Testis (tissue), 2 donors: ENCODE measurements at regions not wholly inside any gene's neighbourhood (a gene's known extent, or its start where the extent isn't known, plus 50 kb on each side); places are given as distances from the start of the nearest gene placed in this dataset.

ENCODE experiments used
- DNase-seq: peaks from one replicate; pipeline ENCODE4 v3.0.0-alpha.2; 2019
- H3K27ac ChIP-seq, 2 donors: fragments of 200-600 bp; sonication (generic); one replicate each; pipeline ENCODE4 v1.5.1; 2019
- H3K27me3 ChIP-seq: fragments of 200-600 bp; sonication (generic); one replicate; pipeline ENCODE4 v1.5.1; 2019
- H3K36me3 ChIP-seq: fragments of 200-600 bp; sonication (generic); one replicate; pipeline ENCODE4 v1.5.1; 2017; ENCODE audit warnings: low read depth; ENCODE audit errors: missing control alignments
- H3K4me1 ChIP-seq: fragments of 200-600 bp; sonication (generic); one replicate; pipeline ENCODE4 v1.5.1; 2019
- H3K4me3 ChIP-seq, 2 donors: fragments of 200-600 bp; sonication (generic); one replicate each; pipeline ENCODE4 v1.5.1; 2017 to 2019
- H3K9me3 ChIP-seq: fragments of 200-600 bp; sonication (generic); one replicate; pipeline ENCODE4 v1.5.1; 2017
- CTCF ChIP-seq, 3 experiments: fragments of 450-650 bp in 2 of 3; fragments of 200-600 bp in 1 of 3; sonication (generic) in 1 of 3; IDR thresholded peaks; one replicate each; pipeline ENCODE4 v1.5.1; 2016 to 2019; ENCODE audit warnings: antibody characterized with exemption in 3 of 3, mild to moderate bottlenecking in 2 of 3, moderate library complexity in 1 of 3
- POLR2A ChIP-seq: fragments of 450-650 bp; IDR thresholded peaks from one replicate; pipeline ENCODE4 v1.6.1; 2017; ENCODE audit warnings: antibody characterized with exemption, mild to moderate bottlenecking, moderate library complexity
- WGBS, 2 donors: methylation state at CpG; one replicate each; pipeline ENCODE4 v1.1.5; 2018; 5-methylcytosine and 5-hydroxymethylcytosine counted together
- intact Hi-C: fragments of 100-400 bp; cut with DNase I; formaldehyde crosslinking; loops from one replicate; pipeline ENCODE4 v1.15.1; 2023; ENCODE audit warnings: low total_unique reads

DNA sequence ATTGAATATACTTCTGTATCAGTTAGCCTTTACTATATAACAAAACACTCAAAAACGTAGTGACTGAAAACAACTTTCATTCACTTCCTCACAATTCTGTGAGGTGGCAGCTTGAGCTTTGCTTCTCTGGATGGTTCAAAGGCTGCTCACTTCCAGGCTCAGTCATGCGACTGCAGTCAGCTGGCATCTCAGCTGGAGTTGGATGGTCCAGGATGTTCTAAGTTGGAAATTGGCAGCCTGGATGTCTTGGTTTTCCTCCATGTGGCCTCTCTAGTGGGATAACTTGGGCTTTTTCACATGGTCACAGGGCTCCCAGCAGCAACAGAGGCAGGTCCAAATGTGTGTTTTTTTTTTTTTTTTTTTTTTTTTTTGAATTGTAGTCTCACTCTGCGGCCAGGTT is 204.4 kb downstream of the LACC1 start:
- WGBS, 2 donors = 76 to 84% methylated on average over 3 of the region's 3 CpGs
- Histone ChIP-seq H3K36me3 (no peaks in the 10 kb centered on the region), H3K27me3 (no peaks in the 10 kb centered on the region), H3K4me3 (no peak overlapping the region), H3K4me1 (no peaks in the 10 kb centered on the region), H3K9me3 (no peaks in the 10 kb centered on the region), H3K27ac (no peak overlapping the region)
- DNase-seq = no peak
- TF ChIP-seq POLR2A = no peak
- intact Hi-C loops = no loop called here

DNA sequence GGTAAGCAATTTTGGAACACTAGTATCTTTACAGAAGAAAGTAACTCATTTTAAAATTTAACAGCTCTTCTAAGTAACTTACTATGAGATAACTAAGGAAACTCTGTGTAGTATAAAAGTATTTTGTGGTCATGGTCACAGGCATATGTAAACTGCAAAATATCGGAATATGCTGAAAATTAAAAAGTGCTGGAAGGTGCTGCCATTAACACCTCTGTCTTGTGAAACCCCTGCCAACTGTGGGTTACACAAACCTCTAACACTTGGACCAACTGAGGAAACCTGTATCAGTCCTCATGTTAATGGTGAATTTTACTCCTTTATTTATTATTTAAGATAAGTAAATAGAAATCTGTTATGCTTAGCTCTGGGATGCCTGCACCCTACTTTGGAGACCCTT is 206.7 kb downstream of the LACC1 start:
- 91 to 98% methylated on average over 1 of the region's 1 CpG for WGBS, 2 donors
- no peak for TF ChIP-seq POLR2A
- intact Hi-C loops = no loop called here

DNA sequence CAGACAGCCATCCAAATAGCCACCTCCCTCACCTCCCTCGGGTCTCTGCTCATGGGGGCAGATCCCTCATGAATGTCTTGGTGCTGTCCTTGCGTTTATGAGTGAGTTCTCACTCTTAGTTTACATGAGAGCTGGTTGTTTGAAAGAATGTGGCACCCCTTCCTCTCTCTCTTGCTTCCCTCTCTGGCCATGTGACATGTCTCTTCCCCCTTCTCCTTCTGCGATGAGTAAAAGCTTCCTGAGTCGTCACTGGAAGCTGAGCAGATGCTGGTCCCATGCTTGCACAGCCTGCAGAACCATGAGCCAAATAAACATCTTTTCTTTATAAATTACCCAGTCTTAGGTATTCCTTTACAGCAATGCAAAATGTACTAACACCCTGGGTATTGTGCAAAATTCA is 208.7 kb downstream of the LACC1 start:
- Histone ChIP-seq H3K27ac (no peak overlapping the region), H3K27me3 (no peaks in the 10 kb centered on the region), H3K9me3 (no peaks in the 10 kb centered on the region), H3K36me3 (no peaks in the 10 kb centered on the region), H3K4me1 (no peaks in the 10 kb centered on the region), H3K4me3 (no peak overlapping the region)
- 63 to 90% methylated on average over 3 to 4 of the region's 4 CpGs for WGBS, 2 donors
- no peak for TF ChIP-seq POLR2A
- TF ChIP-seq CTCF (IDR thresholded peaks at IDR 0.05) = no peak
- DNase-seq = no peak
- intact Hi-C loops = no loop called here

More for the DNA sequence above, 206.7 kb downstream of the LACC1 start:
- no peaks in the 10 kb centered on the region for H3K9me3 ChIP-seq
- no peak overlapping the region for H3K4me3 ChIP-seq
- H3K27me3 ChIP-seq = no peaks in the 10 kb centered on the region
- no peak overlapping the region for H3K27ac ChIP-seq
- DNase-seq = no peak
- H3K36me3 ChIP-seq = no peaks in the 10 kb centered on the region
- H3K4me1 ChIP-seq = no peaks in the 10 kb centered on the region

GRCh38 chr13:44088991-44089413 is 209.3 kb downstream of the LACC1 start:
- Histone ChIP-seq H3K4me1 (no peaks in the 10 kb centered on the region), H3K36me3 (no peaks in the 10 kb centered on the region), H3K9me3 (no peaks in the 10 kb centered on the region), H3K27me3 (no peaks in the 10 kb centered on the region), H3K27ac (no peak overlapping the region), H3K4me3 (no peak overlapping the region)
- TF ChIP-seq CTCF (IDR thresholded peaks at IDR 0.05) = no peak
- TF ChIP-seq POLR2A = no peak
- intact Hi-C loops = no loop called here
- 72 to 95% methylated on average over 4 of the region's 4 CpGs for WGBS, 2 donors
- no peak for DNase-seq

DNA sequence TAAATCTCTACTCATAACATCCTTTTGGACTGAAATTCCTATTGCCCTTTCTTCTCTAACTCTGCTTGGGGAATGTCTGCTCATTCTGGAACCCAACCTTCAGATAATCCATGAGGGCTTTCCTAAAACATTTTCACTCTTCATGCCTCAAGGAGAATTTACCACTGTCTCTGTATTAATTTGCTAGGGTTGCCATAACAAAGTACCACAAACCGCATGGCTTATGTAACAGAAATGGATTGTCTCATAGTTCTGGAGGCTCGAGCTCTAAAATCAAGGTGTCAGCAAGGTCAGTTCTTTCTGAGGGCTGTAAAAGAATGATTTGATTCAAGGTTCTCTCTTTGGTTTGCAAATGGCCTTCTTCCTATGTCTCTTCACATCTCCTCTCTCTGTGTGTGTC is 209.7 kb downstream of the LACC1 start:
- WGBS, 2 donors = 81% methylated on average over 2 of the region's 2 CpGs
- H3K9me3 ChIP-seq = no peaks in the 10 kb centered on the region
- no peak overlapping the region for H3K4me3 ChIP-seq
- TF ChIP-seq POLR2A = no peak
- no peak for TF ChIP-seq CTCF (IDR thresholded peaks at IDR 0.05)
- no peaks in the 10 kb centered on the region for H3K4me1 ChIP-seq
- no peak for DNase-seq
- H3K27me3 ChIP-seq = no peaks in the 10 kb centered on the region
- no peaks in the 10 kb centered on the region for H3K36me3 ChIP-seq
- intact Hi-C loops = no loop called here
- no peak overlapping the region for H3K27ac ChIP-seq

DNA sequence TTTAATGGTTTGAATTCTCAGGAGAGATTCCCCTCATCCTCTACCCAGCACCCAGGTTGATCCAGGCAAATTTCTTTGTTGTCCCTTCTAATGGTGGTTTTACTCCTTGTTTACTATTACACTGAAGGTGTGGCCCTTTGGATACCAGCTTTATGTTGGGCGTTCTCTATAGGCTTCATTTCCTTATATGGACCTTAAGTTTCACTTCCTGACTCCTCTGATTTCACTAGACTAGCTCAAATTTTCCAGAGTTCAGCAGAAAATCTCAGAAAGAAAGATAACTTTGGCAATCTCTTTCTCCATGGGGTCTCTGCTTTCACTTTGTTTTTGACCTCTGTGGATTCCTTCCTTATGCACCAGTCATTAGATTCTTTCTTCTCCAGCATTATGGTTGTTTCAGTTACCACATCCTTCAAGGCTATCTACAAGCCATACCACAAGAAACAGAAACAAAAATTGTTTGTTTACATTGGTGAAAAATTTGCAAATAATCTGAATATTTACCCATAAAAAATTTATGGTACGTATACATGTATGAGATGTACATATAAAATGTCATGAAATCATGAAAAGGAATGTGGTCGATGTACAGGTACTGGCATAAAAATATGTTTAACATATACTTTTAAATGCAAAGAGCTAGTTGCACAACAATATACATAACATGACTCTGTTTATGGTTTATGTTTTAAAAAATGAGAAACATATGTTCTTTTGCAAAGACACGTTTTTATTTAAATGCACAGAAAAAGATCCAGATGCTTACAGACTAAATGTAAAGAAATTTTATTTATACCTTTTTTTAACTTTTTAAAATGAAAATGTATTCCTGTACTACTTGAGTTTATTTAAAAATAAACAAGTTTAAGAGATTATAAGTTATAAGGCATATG is 212.6 kb downstream of the LACC1 start:
- H3K9me3 ChIP-seq = no peaks in the 10 kb centered on the region
- DNase-seq = no peak
- WGBS, 2 donors = 93 to 94% methylated on average over 4 of the region's 4 CpGs
- H3K36me3 ChIP-seq = no peaks in the 10 kb centered on the region
- no peak overlapping the region for H3K4me3 ChIP-seq
- H3K4me1 ChIP-seq = no peaks in the 10 kb centered on the region
- no peaks in the 10 kb centered on the region for H3K27me3 ChIP-seq
- intact Hi-C loops = no loop called here
- TF ChIP-seq POLR2A (no peak), CTCF (IDR thresholded peaks at IDR 0.05) (no peak)
- H3K27ac ChIP-seq = no peak overlapping the region
